Neuronal stem cell (in vitro differentiated cells): ENCODE measurements at regions not wholly inside any gene's neighbourhood (a gene's known extent, or its start where the extent isn't known, plus 50 kb on each side); places are given as distances from the start of the nearest gene placed in this dataset.

ENCODE experiments used
- DNase-seq: peaks from one replicate; pipeline ENCODE4 v3.0.0-alpha.2; 2013; ENCODE audit warnings: low spot score
- H2AFZ ChIP-seq: one replicate; pipeline ENCODE4 v1.6.1; 2013; ENCODE audit warnings: mild to moderate bottlenecking, low read length, inconsistent platforms
- H2AK5ac ChIP-seq: 2 replicates; pipeline ENCODE4 v1.6.1; 2013; ENCODE audit warnings: low read depth, mild to moderate bottlenecking, inconsistent platforms, low read length, moderate library complexity, mixed read lengths
- H2BK120ac ChIP-seq: 2 replicates; pipeline ENCODE4 v1.6.1; 2013; ENCODE audit warnings: low read depth, mild to moderate bottlenecking, inconsistent platforms, low read length, moderate library complexity, mixed read lengths
- H2BK12ac ChIP-seq: one replicate; pipeline ENCODE4 v1.6.1; 2013; ENCODE audit warnings: low read length, inconsistent platforms
- H2BK15ac ChIP-seq: 2 replicates; pipeline ENCODE4 v1.6.1; 2013; ENCODE audit warnings: mild to moderate bottlenecking, low read length, inconsistent platforms, mixed read lengths
- H2BK5ac ChIP-seq: one replicate; pipeline ENCODE4 v1.6.1; 2013; ENCODE audit warnings: inconsistent platforms, mild to moderate bottlenecking, low read length, moderate library complexity
- H3K14ac ChIP-seq: one replicate; pipeline ENCODE4 v1.6.1; 2013; ENCODE audit warnings: low read length, inconsistent platforms
- H3K18ac ChIP-seq: 2 replicates; pipeline ENCODE4 v1.6.1; 2013; ENCODE audit warnings: low read length, inconsistent platforms
- H3K23ac ChIP-seq: 2 replicates; pipeline ENCODE4 v1.6.1; 2013; ENCODE audit warnings: low read depth, mild to moderate bottlenecking, mixed read lengths, low read length, inconsistent platforms; ENCODE audit not compliant: poor library complexity
- H3K27ac ChIP-seq: replicated peaks from 3 replicates; pipeline ENCODE4 v1.5.1; 2013; ENCODE audit warnings: low read length, inconsistent platforms
- H3K27me3 ChIP-seq, 3 experiments: 2 replicates each; pipeline ENCODE4 v1.6.1; 2013; ENCODE audit warnings: low read length in 3 of 3, mild to moderate bottlenecking in 2 of 3, inconsistent platforms in 1 of 3, low read depth in 1 of 3, mixed read lengths in 1 of 3, moderate library complexity in 1 of 3; ENCODE audit not compliant: control insufficient read depth in 3 of 3, insufficient read depth in 3 of 3
- H3K36me3 ChIP-seq, 2 donors: replicated peaks in 1 of 2; 2 replicates each; pipeline ENCODE4 v1.6.1; 2013; ENCODE audit warnings: low read length in 2 of 2; ENCODE audit not compliant: control insufficient read depth in 2 of 2, insufficient read depth in 2 of 2
- H3K4ac ChIP-seq: 2 replicates; pipeline ENCODE4 v1.6.1; 2013; ENCODE audit warnings: inconsistent platforms, mild to moderate bottlenecking, low read length, moderate library complexity
- H3K4me1 ChIP-seq, 2 donors: 1 replicate in 1 of 2; 2 replicates in 1 of 2; pipeline ENCODE4 v1.6.1; 2013; ENCODE audit warnings: low read length in 2 of 2, low read depth in 1 of 2; ENCODE audit not compliant: control insufficient read depth in 2 of 2, insufficient read depth in 1 of 2
- H3K4me2 ChIP-seq: one replicate; pipeline ENCODE4 v1.6.1; 2013; ENCODE audit warnings: mild to moderate bottlenecking, low read length, inconsistent platforms; ENCODE audit not compliant: insufficient read depth, poor library complexity, severe bottlenecking
- H3K4me3 ChIP-seq, 2 donors: 2 replicates each; pipeline ENCODE4 v1.5.1; 2013; ENCODE audit warnings: low read length in 2 of 2, mild to moderate bottlenecking in 2 of 2, inconsistent platforms in 1 of 2, moderate library complexity in 1 of 2
- H3K79me1 ChIP-seq: one replicate; pipeline ENCODE4 v1.6.1; 2013; ENCODE audit warnings: low read depth, mild to moderate bottlenecking, inconsistent platforms, low read length, moderate library complexity
- H3K9ac ChIP-seq: one replicate; pipeline ENCODE4 v1.6.1; 2013; ENCODE audit warnings: mild to moderate bottlenecking, low read depth, low read length, inconsistent platforms; ENCODE audit not compliant: poor library complexity
- H3K9me3 ChIP-seq, 2 donors: replicated peaks in 1 of 2; 2 replicates each; pipeline versions ENCODE3 to v1.6.1; 2013; ENCODE audit warnings: low read length in 2 of 2, mild to moderate bottlenecking in 2 of 2, inconsistent platforms in 1 of 2, low read depth in 1 of 2, mixed read lengths in 1 of 2, moderate library complexity in 1 of 2; ENCODE audit not compliant: control insufficient read depth in 2 of 2, insufficient read depth in 1 of 2
- H4K8ac ChIP-seq: one replicate; pipeline ENCODE4 v1.6.1; 2013; ENCODE audit warnings: low read depth, mild to moderate bottlenecking, inconsistent platforms, low read length, moderate library complexity
- H4K91ac ChIP-seq: one replicate; pipeline ENCODE4 v1.6.1; 2013; ENCODE audit warnings: low read length, low read depth, mild to moderate bottlenecking, inconsistent platforms; ENCODE audit not compliant: poor library complexity
- WGBS, 2 donors: extraction: QIAGEN DNeasy Blood & Tissue Kit; methylation state at CpG; one replicate each; pipeline ENCODE4 v1.1.7; 2013; ENCODE audit warnings: missing lambda C conversion rate in 2 of 2, mixed read lengths in 1 of 2; ENCODE audit not compliant: insufficient read length in 2 of 2, insufficient replicate concordance in 1 of 2; ENCODE audit errors: extremely low coverage in 2 of 2; 5-methylcytosine and 5-hydroxymethylcytosine counted together

- Histone ChIP-seq H3K23ac (no peak overlapping the region), H4K91ac (no peak overlapping the region), H3K79me1 (no peaks in the 10 kb centered on the region), H3K4me2 (no peak overlapping the region), H2AK5ac (no peak overlapping the region), H3K27ac (no peak overlapping the region), H3K18ac (no peak overlapping the region), H3K4ac (no peak overlapping the region), H3K14ac (no peak overlapping the region), H2BK120ac (no peak overlapping the region), H2BK12ac (no peak overlapping the region), H3K27me3 (no peaks in the 10 kb centered on the region), H2AFZ (no peak overlapping the region), H2BK5ac (no peak overlapping the region), H4K8ac (no peak overlapping the region), H3K36me3 (no peaks in the 10 kb centered on the region), H3K4me3 (no peak overlapping the region), H3K9ac (no peak overlapping the region), H2BK15ac (no peak overlapping the region), H3K4me1 (peaks cover 0 to 3% of the 10 kb centered on the region in 2 donors), H3K9me3 (no peaks in the 10 kb centered on the region)
- no peak for DNase-seq
These were observed 170.9 kb downstream of the ICE1 start for GRCh38 chr5:5593391-5593790.

- Histone ChIP-seq H3K9ac (no peak overlapping the region), H3K18ac (no peak overlapping the region), H2BK12ac (no peak overlapping the region), H3K14ac (no peak overlapping the region), H3K79me1 (no peaks in the 10 kb centered on the region), H2BK5ac (no peak overlapping the region), H2BK15ac (no peak overlapping the region), H3K4me3 (no peak overlapping the region), H3K27ac (no peak overlapping the region), H3K4me1 (peaks cover 0 to 3% of the 10 kb centered on the region in 2 donors), H3K4ac (no peak overlapping the region), H2BK120ac (no peak overlapping the region), H2AFZ (no peak overlapping the region), H3K36me3 (no peaks in the 10 kb centered on the region), H2AK5ac (no peak overlapping the region), H3K23ac (no peak overlapping the region), H3K27me3 (no peaks in the 10 kb centered on the region), H3K4me2 (no peak overlapping the region), H4K91ac (no peak overlapping the region), H3K9me3 (no peaks in the 10 kb centered on the region), H4K8ac (no peak overlapping the region)
- no peak for DNase-seq
- WGBS, 2 donors = no CpG with 5 or more reads among the region's 5 CpGs
These were observed 170.1 kb downstream of the ICE1 start for GRCh38 chr5:5592541-5592940.

GRCh38 chr5:5591567-5591966, 169.1 kb downstream of the ICE1 start:
- no peak overlapping the region for H2BK15ac ChIP-seq
- H3K27ac ChIP-seq = no peak overlapping the region
- H3K4me3 ChIP-seq = no peak overlapping the region
- no peaks in the 10 kb centered on the region for H3K27me3 ChIP-seq
- no peak overlapping the region for H3K4me2 ChIP-seq
- H3K79me1 ChIP-seq = no peaks in the 10 kb centered on the region
- WGBS, 2 donors = no CpG with 5 or more reads among the region's 6 CpGs
- H3K36me3 ChIP-seq = no peaks in the 10 kb centered on the region
- H3K23ac ChIP-seq = no peak overlapping the region
- no peak overlapping the region for H3K18ac ChIP-seq
- H3K9ac ChIP-seq = no peak overlapping the region
- no peak overlapping the region for H4K8ac ChIP-seq
- H2BK5ac ChIP-seq = no peak overlapping the region
- H2BK120ac ChIP-seq = no peak overlapping the region
- DNase-seq = no peak
- no peak overlapping the region for H2AFZ ChIP-seq
- no peak overlapping the region for H2BK12ac ChIP-seq
- H4K91ac ChIP-seq = no peak overlapping the region
- H3K4ac ChIP-seq = no peak overlapping the region
- H3K14ac ChIP-seq = no peak overlapping the region
- no peak overlapping the region for H2AK5ac ChIP-seq
- no peaks in the 10 kb centered on the region for H3K9me3 ChIP-seq
- H3K4me1 ChIP-seq = peaks cover 0 to 3% of the 10 kb centered on the region in 2 donors

GRCh38 chr5:5589857-5590256, 167.4 kb downstream of the ICE1 start:
- Histone ChIP-seq H2AFZ (no peak overlapping the region), H3K4me3 (no peak overlapping the region), H3K79me1 (no peaks in the 10 kb centered on the region), H4K8ac (no peak overlapping the region), H2BK12ac (no peak overlapping the region), H3K36me3 (no peaks in the 10 kb centered on the region), H3K27me3 (no peaks in the 10 kb centered on the region), H4K91ac (no peak overlapping the region), H3K4me1 (peaks cover 0 to 3% of the 10 kb centered on the region in 2 donors), H2BK120ac (no peak overlapping the region), H3K9ac (no peak overlapping the region), H2BK5ac (no peak overlapping the region), H3K9me3 (peaks cover 0 to 3% of the 10 kb centered on the region in 2 donors), H3K27ac (no peak overlapping the region), H3K4ac (no peak overlapping the region), H2BK15ac (no peak overlapping the region), H2AK5ac (no peak overlapping the region), H3K18ac (no peak overlapping the region), H3K4me2 (no peak overlapping the region), H3K23ac (no peak overlapping the region), H3K14ac (no peak overlapping the region)
- DNase-seq = no peak
- WGBS, 2 donors = no CpG with 5 or more reads among the region's 12 CpGs
